HG03108 (cell line): ENCODE measurements at regions not wholly inside any gene's neighbourhood (a gene's known extent, or its start where the extent isn't known, plus 50 kb on each side); places are given as distances from the start of the nearest gene placed in this dataset.
"Not testable (repeated sequence)": the region's sequence is repeated elsewhere in the genome, so short reads cannot be mapped to it uniquely, and the experiment has no call there.

Source experiments
- ATAC-seq: cut with Tn5 transposase; IDR thresholded peaks from one replicate; pipeline ENCODE4 v1.9.1; 2021; ENCODE audit warnings: moderate library complexity; ENCODE audit not compliant: unreplicated experiment

DNA sequence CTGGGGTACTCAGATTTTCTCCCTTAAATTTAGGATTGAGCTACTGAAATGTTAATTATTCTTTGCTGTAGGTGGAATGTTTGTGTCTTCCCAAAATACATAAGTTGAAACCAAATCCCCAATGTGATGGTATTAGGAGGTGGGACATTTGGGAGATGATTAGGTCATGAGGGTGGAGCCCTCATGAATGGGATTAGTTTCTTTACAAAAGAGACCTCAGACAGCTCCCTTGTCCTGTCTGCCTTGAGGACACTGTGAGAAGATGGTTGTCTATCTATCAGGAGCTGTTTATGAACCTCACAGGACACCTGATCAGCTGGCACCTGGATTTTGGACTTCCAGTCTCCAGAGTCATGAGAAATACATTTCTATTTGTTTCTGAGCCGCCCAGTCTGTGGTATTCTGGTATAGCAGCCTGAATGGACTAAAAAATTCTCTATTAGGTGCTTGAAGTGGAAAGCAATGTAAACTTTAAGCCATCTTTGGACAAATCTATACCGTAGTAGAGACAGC lies 99.2 kb upstream of the UXS1 start:
- ATAC-seq = no peak

- no peak for ATAC-seq
Observed at GRCh38 chr2:106292627-106293026, 98.5 kb upstream of the UXS1 start.

- no peak for ATAC-seq
Observed at GRCh38 chr2:106288873-106289272, 94.8 kb upstream of the UXS1 start.

- ATAC-seq = no peak
Observed at GRCh38 chr2:106285237-106285829, 91.2 kb upstream of the UXS1 start.

- ATAC-seq = no peak
Observed at GRCh38 chr2:106284691-106285202, 90.6 kb upstream of the UXS1 start.

DNA sequence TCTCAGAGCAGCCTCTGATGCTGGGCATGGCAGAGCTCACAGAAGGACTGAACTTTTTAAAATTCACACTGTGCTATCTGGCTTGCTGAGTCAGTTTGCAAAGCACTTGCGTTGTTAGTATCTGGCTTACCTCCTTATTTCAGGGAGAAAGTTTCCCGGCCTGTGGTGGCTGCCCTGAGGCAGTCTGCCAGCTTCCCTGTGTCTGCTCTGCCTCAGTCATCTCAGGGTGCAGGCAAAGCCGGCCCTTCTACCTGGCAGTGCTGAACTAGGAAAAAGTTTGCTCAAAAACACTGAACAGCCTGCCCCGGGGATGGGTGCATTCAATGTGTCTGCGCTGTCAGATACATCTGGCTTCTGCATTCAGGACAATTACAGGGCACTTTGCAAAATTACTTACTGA lies 90.2 kb upstream of the UXS1 start:
- ATAC-seq = no peak

DNA sequence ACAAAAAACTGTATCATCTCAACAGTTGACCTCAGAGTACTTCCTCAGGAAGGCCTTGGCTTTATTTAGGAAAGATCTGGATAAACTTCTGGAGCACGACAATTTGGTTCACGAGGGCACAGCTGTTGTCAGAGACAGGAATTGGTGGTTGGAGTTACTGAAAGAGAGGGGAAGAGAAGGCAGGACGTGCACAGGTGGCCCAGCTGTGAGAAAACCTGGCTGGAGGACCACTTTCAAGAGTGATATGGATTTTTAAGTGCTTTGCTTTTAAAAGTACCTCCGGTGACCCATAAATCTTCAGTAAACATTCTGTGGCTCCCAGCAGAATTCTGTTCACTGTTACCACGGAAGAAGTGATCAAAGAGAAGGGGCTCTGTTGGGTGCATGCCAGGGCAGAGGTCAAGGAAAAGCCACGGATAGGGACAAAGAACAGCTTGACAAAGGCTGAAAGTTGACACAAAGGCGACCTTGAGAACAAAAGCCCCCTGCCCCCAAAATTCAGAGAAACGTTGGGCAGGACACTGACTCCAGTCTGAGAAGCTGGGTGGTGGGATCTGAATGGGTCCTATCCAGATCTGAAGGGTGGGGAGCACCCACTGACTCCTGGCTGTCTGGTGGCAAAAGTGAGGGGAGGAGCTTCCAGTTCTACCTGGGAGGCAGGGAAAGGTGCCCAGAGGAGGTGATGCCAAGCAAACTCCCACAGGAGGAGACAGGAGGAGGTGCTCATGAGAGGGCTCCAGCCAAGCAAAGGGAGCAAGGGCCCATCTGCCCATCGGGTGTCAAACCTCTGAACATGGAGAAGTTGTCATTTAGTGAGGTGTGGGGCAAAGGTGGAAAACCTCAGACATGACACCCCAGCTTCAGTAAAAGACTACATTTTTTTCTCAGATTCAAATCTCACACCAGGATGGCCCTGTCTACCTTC lies 89.4 kb upstream of the UXS1 start:
- ATAC-seq = not testable (repeated sequence)

DNA sequence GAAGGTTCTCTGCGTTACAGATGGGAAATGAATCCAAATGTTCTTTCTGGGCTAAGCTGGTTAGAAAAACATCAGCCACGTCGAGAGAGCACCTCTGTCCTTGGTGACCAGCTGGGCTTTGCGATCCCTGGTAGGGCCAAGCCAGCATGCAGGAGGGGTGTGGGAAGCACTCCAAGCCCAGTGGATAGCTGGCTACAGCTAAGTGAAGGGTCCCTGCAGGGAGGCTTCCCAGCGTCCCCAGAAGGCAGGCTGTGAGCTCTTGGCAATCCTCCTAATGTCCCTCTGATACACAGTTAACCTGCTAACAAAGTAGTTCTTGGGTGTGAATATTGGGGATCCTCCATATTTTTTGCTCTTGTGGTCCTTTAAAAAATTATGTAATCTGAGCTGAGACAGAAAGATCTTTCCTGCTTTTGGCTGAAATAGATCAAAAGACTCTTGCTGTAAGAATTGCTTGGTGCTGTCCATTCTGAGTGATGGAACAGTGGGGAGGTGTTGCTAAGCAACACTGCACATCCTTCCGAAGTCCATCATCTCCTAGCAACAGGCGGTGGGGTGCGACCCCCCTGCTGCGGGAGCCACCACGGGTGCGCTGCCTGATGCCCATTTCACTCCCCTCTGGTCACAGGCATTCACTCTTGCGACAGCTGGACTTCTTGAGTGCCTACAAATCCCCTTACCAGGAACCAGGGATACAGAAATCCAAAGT lies 88.5 kb upstream of the UXS1 start:
- no peak for ATAC-seq

DNA sequence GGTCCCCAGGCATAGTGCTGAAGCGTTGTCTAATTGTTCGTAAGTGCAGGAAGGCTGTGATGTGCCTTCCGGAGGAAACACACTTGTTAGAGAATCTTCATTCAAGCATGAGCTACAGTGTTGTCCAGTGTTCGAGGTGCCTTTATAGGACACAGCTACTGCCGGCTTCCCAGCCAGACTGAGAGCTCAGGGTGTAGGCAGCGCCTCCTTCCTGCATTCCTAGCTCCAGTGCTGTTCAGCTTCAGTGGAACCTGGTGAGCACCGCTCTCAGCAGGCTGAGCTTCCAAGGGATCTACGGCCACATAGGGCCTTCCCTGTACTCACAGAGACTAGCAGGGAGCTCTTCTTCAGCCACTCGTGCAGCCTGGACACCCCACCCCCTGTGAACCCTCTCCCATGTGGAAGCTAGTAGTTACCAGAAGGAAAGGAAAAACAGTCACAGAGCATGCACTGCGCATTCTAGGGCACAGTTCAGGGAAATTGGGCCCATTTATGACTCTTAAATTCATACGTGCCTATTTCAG lies 87.9 kb upstream of the UXS1 start:
- not testable (repeated sequence) for ATAC-seq

GRCh38 chr2:106280722-106281446 lies 86.8 kb upstream of the UXS1 start:
- ATAC-seq = no peak

- no peak for ATAC-seq
Observed at GRCh38 chr2:106280224-106280623, 86.1 kb upstream of the UXS1 start.

GRCh38 chr2:106278112-106278876 lies 84.2 kb upstream of the UXS1 start:
- no peak for ATAC-seq

- no peak for ATAC-seq
Observed at GRCh38 chr2:106277426-106277825, 83.3 kb upstream of the UXS1 start.

- no peak for ATAC-seq
Observed at GRCh38 chr2:106275971-106276370, 81.9 kb upstream of the UXS1 start.

GRCh38 chr2:106274668-106275067 lies 80.6 kb upstream of the UXS1 start:
- ATAC-seq = no peak

GRCh38 chr2:106272216-106272807 lies 78.2 kb upstream of the UXS1 start:
- ATAC-seq = no peak

DNA sequence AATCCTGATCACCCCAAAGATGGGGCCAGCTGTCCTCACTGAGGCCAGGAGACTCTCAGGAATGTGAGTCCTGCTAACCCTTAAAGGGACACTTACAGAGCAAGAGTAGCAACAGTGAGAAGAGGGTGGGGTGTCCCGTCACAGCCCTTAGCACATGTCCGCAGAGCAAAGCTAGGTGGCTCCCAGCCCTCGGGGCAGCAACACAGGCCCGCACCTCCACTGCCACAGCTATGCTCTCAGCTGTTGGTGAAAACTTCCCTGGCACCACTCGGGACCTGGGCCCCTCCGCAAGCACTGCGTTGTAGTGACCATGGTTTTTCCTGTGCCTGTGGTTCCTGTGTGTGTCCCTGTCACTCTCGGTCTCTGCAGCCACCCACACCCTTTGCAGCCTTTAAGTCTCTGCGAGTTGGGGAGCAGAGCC lies 76.4 kb upstream of the UXS1 start:
- no peak for ATAC-seq

GRCh38 chr2:106269591-106270291 lies 75.6 kb upstream of the UXS1 start:
- peak; percentile 53 for ATAC-seq

GRCh38 chr2:106267997-106268396 lies 73.9 kb upstream of the UXS1 start:
- no peak for ATAC-seq
